ENCODE measurements at regions not wholly inside any gene's neighbourhood (a gene's known extent, or its start where the extent isn't known, plus 50 kb on each side); places are given as distances from the start of the nearest gene placed in this dataset.

DNA sequence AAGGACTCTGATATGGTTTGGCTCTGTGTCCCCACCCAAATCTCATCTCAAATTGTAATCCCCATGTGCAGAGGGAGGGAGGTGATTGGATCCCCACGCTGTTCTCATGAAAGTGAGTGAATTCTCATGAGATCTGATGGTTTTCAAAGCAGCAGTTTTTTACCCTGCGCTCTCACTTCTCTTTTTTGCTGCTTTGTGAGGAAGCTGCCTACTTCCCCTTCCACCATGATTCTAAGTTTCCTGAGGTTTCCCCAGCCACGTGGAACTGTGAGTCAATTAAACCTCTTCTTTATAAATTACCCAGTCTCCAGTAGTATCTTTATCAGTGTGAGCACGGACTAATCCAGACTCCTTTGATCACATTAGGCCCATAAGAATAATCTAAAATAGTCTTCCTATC is 719.7 kb upstream of the CDH8 start:
- Histone ChIP-seq H3K9ac (ENCODE audit: control insufficient read depth, extremely low read depth, insufficient read depth, low read length) (no peak overlapping the region), H3K27me3 (ENCODE audit: control insufficient read depth, extremely low read depth, insufficient read depth, low read length) (no peaks in the 10 kb centered on the region), H3K36me3 (ENCODE audit: control insufficient read depth in 2 of 2, extremely low read depth in 1 of 2, insufficient read depth in 2 of 2, low read length in 2 of 2) (no peaks in the 10 kb centered on the region), H3K9me1 (ENCODE audit: control insufficient read depth, extremely low read depth, insufficient read depth, low read length) (no peaks in the 10 kb centered on the region), H3K4me1 (ENCODE audit: control insufficient read depth, extremely low read depth, insufficient read depth, low read length) (no peaks in the 10 kb centered on the region), H4K20me1 (ENCODE audit: control insufficient read depth, extremely low read depth, insufficient read depth, low read length) (no peaks in the 10 kb centered on the region), H3K4me3 (ENCODE audit: control insufficient read depth in 2 of 3, extremely low read depth in 1 of 3, insufficient read depth in 2 of 3, low read depth in 1 of 3, low read length in 3 of 3) (no peak overlapping the region), H2AFZ (ENCODE audit: control insufficient read depth, low read length) (no peak overlapping the region), H3K9me3 (ENCODE audit: control insufficient read depth, low read depth, low read length) (no peaks in the 10 kb centered on the region), H3K27ac (ENCODE audit: control insufficient read depth, insufficient read depth, low read length) (no peak overlapping the region), H3K4me2 (ENCODE audit: control insufficient read depth, extremely low read depth, insufficient read depth, low read depth, low read length) (no peak overlapping the region), H3K79me2 (ENCODE audit: control insufficient read depth, insufficient read depth, low read length) (no peaks in the 10 kb centered on the region)
- no peak for TF ChIP-seq EZH2 (IDR thresholded peaks at IDR 0.05; ENCODE audit: low read length)
- TF ChIP-seq, protein P1, sequence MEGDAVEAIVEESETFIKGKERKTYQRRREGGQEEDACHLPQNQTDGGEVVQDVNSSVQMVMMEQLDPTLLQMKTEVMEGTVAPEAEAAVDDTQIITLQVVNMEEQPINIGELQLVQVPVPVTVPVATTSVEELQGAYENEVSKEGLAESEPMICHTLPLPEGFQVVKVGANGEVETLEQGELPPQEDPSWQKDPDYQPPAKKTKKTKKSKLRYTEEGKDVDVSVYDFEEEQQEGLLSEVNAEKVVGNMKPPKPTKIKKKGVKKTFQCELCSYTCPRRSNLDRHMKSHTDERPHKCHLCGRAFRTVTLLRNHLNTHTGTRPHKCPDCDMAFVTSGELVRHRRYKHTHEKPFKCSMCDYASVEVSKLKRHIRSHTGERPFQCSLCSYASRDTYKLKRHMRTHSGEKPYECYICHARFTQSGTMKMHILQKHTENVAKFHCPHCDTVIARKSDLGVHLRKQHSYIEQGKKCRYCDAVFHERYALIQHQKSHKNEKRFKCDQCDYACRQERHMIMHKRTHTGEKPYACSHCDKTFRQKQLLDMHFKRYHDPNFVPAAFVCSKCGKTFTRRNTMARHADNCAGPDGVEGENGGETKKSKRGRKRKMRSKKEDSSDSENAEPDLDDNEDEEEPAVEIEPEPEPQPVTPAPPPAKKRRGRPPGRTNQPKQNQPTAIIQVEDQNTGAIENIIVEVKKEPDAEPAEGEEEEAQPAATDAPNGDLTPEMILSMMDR (optimal IDR thresholded peaks at IDR 0.05 in 1 of 3, IDR thresholded peaks at IDR 0.05 in 1 of 3, conservative IDR thresholded peaks at IDR 0.05 in 1 of 3; ENCODE audit: extremely low read depth in 1 of 3, insufficient read depth in 2 of 3, low read length in 3 of 3), result no peak
- FAIRE-seq, result no peak
- DNase-seq (ENCODE audit: low read depth, low spot score), result no peak
- dilution Hi-C loops (cut with MboI; ENCODE audit: extremely low pct_ligation_motif_present, low sequenced_read_pairs), result no loop called here

DNA sequence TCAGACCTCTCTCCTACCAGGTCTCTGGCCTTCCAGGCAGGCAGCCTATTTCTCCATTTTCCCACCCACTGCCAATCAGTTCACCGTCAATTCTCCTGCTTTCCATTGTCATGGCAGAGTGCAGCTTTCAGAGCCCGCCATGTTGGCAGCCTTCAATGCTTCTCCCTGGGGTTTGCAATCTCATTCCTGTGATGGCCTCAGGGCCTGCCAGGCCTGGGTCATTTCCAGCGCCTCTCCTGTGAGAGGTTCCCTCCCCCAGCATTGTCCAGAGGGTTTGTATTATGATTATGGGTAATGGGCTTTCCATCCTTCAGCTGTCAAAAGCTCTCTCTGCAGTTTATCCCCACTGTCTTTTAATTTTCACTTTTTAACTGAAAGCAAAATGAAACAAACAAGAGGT is 716.6 kb upstream of the CDH8 start:
- no peak overlapping the region for H3K27ac ChIP-seq (ENCODE audit: control insufficient read depth, insufficient read depth, low read length)
- no peaks in the 10 kb centered on the region for H3K9me1 ChIP-seq (ENCODE audit: control insufficient read depth, extremely low read depth, insufficient read depth, low read length)
- no peaks in the 10 kb centered on the region for H3K79me2 ChIP-seq (ENCODE audit: control insufficient read depth, insufficient read depth, low read length)
- no peak overlapping the region for H3K4me3 ChIP-seq (ENCODE audit: control insufficient read depth in 2 of 3, extremely low read depth in 1 of 3, insufficient read depth in 2 of 3, low read depth in 1 of 3, low read length in 3 of 3)
- FAIRE-seq, result no peak
- dilution Hi-C loops (cut with MboI; ENCODE audit: extremely low pct_ligation_motif_present, low sequenced_read_pairs), result no loop called here
- no peaks in the 10 kb centered on the region for H3K9me3 ChIP-seq (ENCODE audit: control insufficient read depth, low read depth, low read length)
- H3K9ac ChIP-seq (ENCODE audit: control insufficient read depth, extremely low read depth, insufficient read depth, low read length), result no peak overlapping the region
- TF ChIP-seq, protein P1 (optimal IDR thresholded peaks at IDR 0.05 in 1 of 3, IDR thresholded peaks at IDR 0.05 in 1 of 3, conservative IDR thresholded peaks at IDR 0.05 in 1 of 3; ENCODE audit: extremely low read depth in 1 of 3, insufficient read depth in 2 of 3, low read length in 3 of 3), result no peak
- no peaks in the 10 kb centered on the region for H3K4me1 ChIP-seq (ENCODE audit: control insufficient read depth, extremely low read depth, insufficient read depth, low read length)
- H4K20me1 ChIP-seq (ENCODE audit: control insufficient read depth, extremely low read depth, insufficient read depth, low read length), result no peaks in the 10 kb centered on the region
- no peak overlapping the region for H3K4me2 ChIP-seq (ENCODE audit: control insufficient read depth, extremely low read depth, insufficient read depth, low read depth, low read length)
- no peak overlapping the region for H2AFZ ChIP-seq (ENCODE audit: control insufficient read depth, low read length)
- no peaks in the 10 kb centered on the region for H3K27me3 ChIP-seq (ENCODE audit: control insufficient read depth, extremely low read depth, insufficient read depth, low read length)
- H3K36me3 ChIP-seq (ENCODE audit: control insufficient read depth in 2 of 2, extremely low read depth in 1 of 2, insufficient read depth in 2 of 2, low read length in 2 of 2), result no peaks in the 10 kb centered on the region
- DNase-seq (ENCODE audit: low read depth, low spot score), result no peak

Data from keratinocyte (primary cell).